GM12891 (cell line): ENCODE measurements at regions not wholly inside any gene's neighbourhood (a gene's known extent, or its start where the extent isn't known, plus 50 kb on each side); places are given as distances from the start of the nearest gene placed in this dataset.

Experiments
- POLR2A ChIP-seq: IDR thresholded peaks from 2 replicates; pipeline ENCODE4 v1.6.1; 2011; ENCODE audit warnings: low read depth, low read length, control low read depth
- SPI1 ChIP-seq: IDR thresholded peaks from 2 replicates; pipeline ENCODE4 v1.6.1; 2011; ENCODE audit warnings: low read depth, low read length, control low read depth
- TAF1 ChIP-seq: IDR thresholded peaks from 2 replicates; pipeline ENCODE4 v1.6.1; 2011; ENCODE audit warnings: low read depth, low read length, control low read depth

- TF ChIP-seq SPI1 = no peak
- TF ChIP-seq TAF1 = no peak
- TF ChIP-seq POLR2A = no peak
Observed at GRCh38 chr6:115690854-115691253, 369.8 kb downstream of the FRK start.
